Activated CD8-positive, alpha-beta memory T cell treated with anti-CD3 and anti-CD28 coated beads, Interleukin-2, amount 10 ng/mL, durations not matched to agents 7 days and 5 days (primary cell): ENCODE measurements at regions not wholly inside any gene's neighbourhood (a gene's known extent, or its start where the extent isn't known, plus 50 kb on each side); places are given as distances from the start of the nearest gene placed in this dataset.

Source experiments
- ATAC-seq: fragments of 150-1000 bp; cut with Tn5 transposase; one replicate; pipeline ENCODE4 v1.10.0; 2021; ENCODE audit warnings: moderate library complexity
- CTCF ChIA-PET: fragments of 350-600 bp; sonication (Branson Sonifier 250); formaldehyde crosslinking; loops from one replicate; lab custom pipeline; 2021; ENCODE audit warnings: antibody characterized with exemption; lab: Charles Lee
- DNase-seq: peaks from one replicate; pipeline ENCODE4 v3.0.0-alpha.2; 2020
- H3K27ac Mint-ChIP-seq: one replicate; pipeline ENCODE4 v1.8.0; 2021; ENCODE audit warnings: mild to moderate bottlenecking, mixed read lengths
- H3K27me3 Mint-ChIP-seq: one replicate; pipeline ENCODE4 v1.8.0; 2021; ENCODE audit warnings: mixed read lengths
- H3K36me3 Mint-ChIP-seq: one replicate; pipeline ENCODE4 v1.8.0; 2021; ENCODE audit warnings: mild to moderate bottlenecking, mixed read lengths
- H3K4me1 Mint-ChIP-seq: one replicate; pipeline ENCODE4 v1.8.0; 2021; ENCODE audit warnings: mixed read lengths
- H3K4me3 Mint-ChIP-seq: one replicate; pipeline ENCODE4 v1.8.0; 2021; ENCODE audit warnings: mild to moderate bottlenecking, moderate library complexity, mixed read lengths
- H3K9me3 Mint-ChIP-seq: one replicate; pipeline ENCODE4 v1.8.0; 2022; ENCODE audit warnings: low read depth, mixed read lengths

- no peak for DNase-seq
- Mint-ChIP-seq H3K27ac (no peak overlapping the region), H3K9me3 (no peaks in the 10 kb centered on the region), H3K4me1 (no peaks in the 10 kb centered on the region), H3K4me3 (no peak overlapping the region), H3K36me3 (no peaks in the 10 kb centered on the region), H3K27me3 (peaks cover 3% of the 10 kb centered on the region)
- ATAC-seq: no peak
- CTCF ChIA-PET: interaction anchor here (0.8 kb wide), 1 partner anchor 12 kb away, joined by 4 read pairs; no protein-coding TSS in a partner anchor
These were observed 91.6 kb downstream of the EDN3 start for GRCh38 chr20:59391975-59392374.

- peaks cover 3% of the 10 kb centered on the region for H3K27me3 Mint-ChIP-seq
- no peak for DNase-seq
- H3K4me1 Mint-ChIP-seq: no peaks in the 10 kb centered on the region
- no peak overlapping the region for H3K4me3 Mint-ChIP-seq
- H3K9me3 Mint-ChIP-seq: no peaks in the 10 kb centered on the region
- ATAC-seq: no peak
- CTCF ChIA-PET: no interaction called here
- no peak overlapping the region for H3K27ac Mint-ChIP-seq
- H3K36me3 Mint-ChIP-seq: no peaks in the 10 kb centered on the region
These were observed 92.3 kb downstream of the EDN3 start for GRCh38 chr20:59392736-59393135.

GRCh38 chr20:59393142-59393541 lies 92.7 kb downstream of the EDN3 start:
- CTCF ChIA-PET: no interaction called here
- H3K4me1 Mint-ChIP-seq: no peaks in the 10 kb centered on the region
- H3K27ac Mint-ChIP-seq: no peak overlapping the region
- DNase-seq: no peak
- H3K27me3 Mint-ChIP-seq: peaks cover 3% of the 10 kb centered on the region
- H3K4me3 Mint-ChIP-seq: no peak overlapping the region
- H3K9me3 Mint-ChIP-seq: no peaks in the 10 kb centered on the region
- H3K36me3 Mint-ChIP-seq: no peaks in the 10 kb centered on the region
- no peak for ATAC-seq

- no peak overlapping the region for H3K4me3 Mint-ChIP-seq
- no peaks in the 10 kb centered on the region for H3K4me1 Mint-ChIP-seq
- H3K36me3 Mint-ChIP-seq: no peaks in the 10 kb centered on the region
- CTCF ChIA-PET: interaction anchor here (1.9 kb wide), 1 partner anchor 9 kb away, joined by 8 read pairs; no protein-coding TSS in a partner anchor
- ATAC-seq: no peak
- no peak overlapping the region for H3K27ac Mint-ChIP-seq
- peaks cover 3% of the 10 kb centered on the region for H3K27me3 Mint-ChIP-seq
- no peaks in the 10 kb centered on the region for H3K9me3 Mint-ChIP-seq
- no peak for DNase-seq
These were observed 95.3 kb downstream of the EDN3 start for GRCh38 chr20:59395729-59396128.

GRCh38 chr20:59398537-59399205 lies 98.3 kb downstream of the EDN3 start:
- no peaks in the 10 kb centered on the region for H3K36me3 Mint-ChIP-seq
- no peaks in the 10 kb centered on the region for H3K4me1 Mint-ChIP-seq
- H3K4me3 Mint-ChIP-seq: no peak overlapping the region
- H3K9me3 Mint-ChIP-seq: no peaks in the 10 kb centered on the region
- no peak for ATAC-seq
- DNase-seq: no peak
- peaks cover 3% of the 10 kb centered on the region for H3K27me3 Mint-ChIP-seq
- CTCF ChIA-PET: no interaction called here
- H3K27ac Mint-ChIP-seq: no peak overlapping the region

GRCh38 chr20:59399426-59400099 lies 99.2 kb downstream of the EDN3 start:
- CTCF ChIA-PET: no interaction called here
- DNase-seq (no peak), ATAC-seq (no peak)
- Mint-ChIP-seq H3K27ac (no peak overlapping the region), H3K27me3 (peaks cover 6% of the 10 kb centered on the region), H3K36me3 (no peaks in the 10 kb centered on the region), H3K9me3 (no peaks in the 10 kb centered on the region), H3K4me1 (no peaks in the 10 kb centered on the region), H3K4me3 (no peak overlapping the region)

- Mint-ChIP-seq H3K27me3 (peaks cover 18% of the 10 kb centered on the region), H3K4me3 (no peak overlapping the region), H3K9me3 (no peaks in the 10 kb centered on the region), H3K27ac (no peak overlapping the region), H3K36me3 (no peaks in the 10 kb centered on the region), H3K4me1 (no peaks in the 10 kb centered on the region)
- CTCF ChIA-PET: interaction anchor here (0.7 kb wide), 1 partner anchor 493 kb away, joined by 3 read pairs; no protein-coding TSS in a partner anchor
- DNase-seq (no peak), ATAC-seq (no peak)
These were observed 100.3 kb downstream of the EDN3 start for GRCh38 chr20:59400708-59401107.

- H3K4me3 Mint-ChIP-seq: no peak overlapping the region
- H3K4me1 Mint-ChIP-seq: no peaks in the 10 kb centered on the region
- DNase-seq (no peak), ATAC-seq (no peak)
- peaks cover 30% of the 10 kb centered on the region for H3K27me3 Mint-ChIP-seq
- no peaks in the 10 kb centered on the region for H3K36me3 Mint-ChIP-seq
- no peak overlapping the region for H3K27ac Mint-ChIP-seq
- CTCF ChIA-PET: interaction anchor here (1.0 to 3.9 kb wide), 4 partner anchors 181 to 332 kb away, joined by 3 to 24 read pairs (median 7); no protein-coding TSS in a partner anchor
- H3K9me3 Mint-ChIP-seq: no peaks in the 10 kb centered on the region
These were observed 102.3 kb downstream of the EDN3 start for GRCh38 chr20:59402681-59403080.

- peaks cover 30% of the 10 kb centered on the region for H3K27me3 Mint-ChIP-seq
- CTCF ChIA-PET: interaction anchor here (0.6 to 3.9 kb wide), 21 partner anchors 9 to 485 kb away, joined by 3 to 24 read pairs (median 3); no protein-coding TSS in a partner anchor
- H3K4me1 Mint-ChIP-seq: no peaks in the 10 kb centered on the region
These were observed 103.0 kb downstream of the EDN3 start for GRCh38 chr20:59403261-59403961.

GRCh38 chr20:59403962-59404314 lies 103.5 kb downstream of the EDN3 start:
- ATAC-seq: no peak
- CTCF ChIA-PET: interaction anchor here (0.6 to 3.9 kb wide), 19 partner anchors 9 to 486 kb away, joined by 3 to 24 read pairs (median 3); no protein-coding TSS in a partner anchor
- peaks cover 30% of the 10 kb centered on the region for H3K27me3 Mint-ChIP-seq
- no peak for DNase-seq
- no peak overlapping the region for H3K4me3 Mint-ChIP-seq
- H3K36me3 Mint-ChIP-seq: no peaks in the 10 kb centered on the region
- no peaks in the 10 kb centered on the region for H3K9me3 Mint-ChIP-seq
- H3K4me1 Mint-ChIP-seq: no peaks in the 10 kb centered on the region
- no peak overlapping the region for H3K27ac Mint-ChIP-seq

More at GRCh38 chr20:59403261-59403961, 103.0 kb downstream of the EDN3 start:
- DNase-seq (peak; percentile 68), ATAC-seq (peak; percentile 73)
- Mint-ChIP-seq H3K4me3 (no peak overlapping the region), H3K9me3 (no peaks in the 10 kb centered on the region), H3K36me3 (no peaks in the 10 kb centered on the region), H3K27ac (no peak overlapping the region)

GRCh38 chr20:59404749-59405148 lies 104.3 kb downstream of the EDN3 start:
- DNase-seq: no peak
- peaks cover 30% of the 10 kb centered on the region for H3K27me3 Mint-ChIP-seq
- H3K4me1 Mint-ChIP-seq: no peaks in the 10 kb centered on the region
- H3K27ac Mint-ChIP-seq: no peak overlapping the region
- H3K9me3 Mint-ChIP-seq: no peaks in the 10 kb centered on the region
- no peaks in the 10 kb centered on the region for H3K36me3 Mint-ChIP-seq
- no peak for ATAC-seq
- H3K4me3 Mint-ChIP-seq: no peak overlapping the region
- CTCF ChIA-PET: interaction anchor here (1.0 to 3.9 kb wide), 11 partner anchors 10 to 317 kb away, joined by 3 to 24 read pairs (median 4); no protein-coding TSS in a partner anchor

- Mint-ChIP-seq H3K4me3 (no peak overlapping the region), H3K27ac (no peak overlapping the region), H3K27me3 (peaks cover 30% of the 10 kb centered on the region), H3K36me3 (no peaks in the 10 kb centered on the region), H3K9me3 (no peaks in the 10 kb centered on the region), H3K4me1 (no peaks in the 10 kb centered on the region)
- ATAC-seq: no peak
- CTCF ChIA-PET: interaction anchor here (1.3 to 3.9 kb wide), 4 partner anchors 11 to 198 kb away, joined by 4 to 24 read pairs (median 8); no protein-coding TSS in a partner anchor
- no peak for DNase-seq
These were observed 105.1 kb downstream of the EDN3 start for GRCh38 chr20:59405226-59406200.
